Stimulated activated CD4-positive, alpha-beta T cell treated with anti-CD3 and anti-CD28 coated beads, TNF-alpha, amount 100 ng/mL, for 48 hours (primary cell): ENCODE measurements at regions not wholly inside any gene's neighbourhood (a gene's known extent, or its start where the extent isn't known, plus 50 kb on each side); places are given as distances from the start of the nearest gene placed in this dataset.
A peak's percentile ranks its signal among the peaks of the same experiment; 100 is the strongest.

Experiments
- DNase-seq, 3 donors: peaks; one replicate each; pipeline ENCODE4 v3.0.0-alpha.2; 2020; ENCODE audit warnings: low read depth in 3 of 3

- no peak for DNase-seq
Observed at GRCh38 chr2:64317707-64318475, 136.1 kb upstream of the LGALSL start.

GRCh38 chr2:64318476-64318748 is 135.6 kb upstream of the LGALSL start:
- no peak for DNase-seq

DNA sequence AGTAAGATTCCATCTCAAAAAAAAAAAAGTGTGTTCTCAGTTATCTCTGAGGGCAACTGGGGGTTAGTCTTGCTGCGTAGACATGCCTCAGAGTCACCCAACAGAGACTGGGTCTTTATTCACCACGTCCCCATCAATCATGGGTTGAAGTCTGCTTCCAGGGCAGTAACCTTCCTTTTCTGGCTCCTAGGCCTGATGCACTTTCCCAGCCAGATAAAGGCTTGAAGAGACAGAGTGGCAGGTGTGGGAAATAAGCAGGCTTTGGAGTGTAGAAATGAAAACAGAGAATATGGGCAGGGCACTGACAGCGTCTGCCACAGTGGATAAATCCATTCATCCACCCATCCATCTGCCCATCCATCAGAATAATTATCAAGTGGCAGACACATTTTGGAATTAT is 134.1 kb upstream of the LGALSL start:
- DNase-seq = no peak

DNA sequence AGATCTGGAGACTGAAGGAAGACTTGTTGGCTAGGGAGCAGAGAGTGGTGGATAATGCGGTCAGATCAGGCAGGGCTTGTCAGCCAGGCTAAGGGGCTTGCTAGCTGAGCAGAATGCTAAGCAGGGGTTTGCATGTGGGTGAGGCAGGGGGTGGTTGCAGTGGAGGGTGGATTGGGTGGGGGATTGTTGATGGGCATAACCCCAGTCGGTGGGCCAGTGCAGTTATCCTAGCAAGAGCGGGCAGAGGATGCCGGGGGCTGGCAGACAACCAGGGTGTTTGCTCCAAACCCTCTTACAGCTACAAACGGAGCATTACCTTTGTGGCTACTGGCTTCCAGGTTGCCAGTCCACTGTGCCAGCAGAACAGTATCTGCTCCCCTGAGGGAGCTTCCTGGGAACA is 131.5 kb upstream of the LGALSL start:
- no peak for DNase-seq

GRCh38 chr2:64323197-64323596 is 130.8 kb upstream of the LGALSL start:
- no peak for DNase-seq

GRCh38 chr2:64324746-64325410 is 129.1 kb upstream of the LGALSL start:
- DNase-seq = no peak

DNA sequence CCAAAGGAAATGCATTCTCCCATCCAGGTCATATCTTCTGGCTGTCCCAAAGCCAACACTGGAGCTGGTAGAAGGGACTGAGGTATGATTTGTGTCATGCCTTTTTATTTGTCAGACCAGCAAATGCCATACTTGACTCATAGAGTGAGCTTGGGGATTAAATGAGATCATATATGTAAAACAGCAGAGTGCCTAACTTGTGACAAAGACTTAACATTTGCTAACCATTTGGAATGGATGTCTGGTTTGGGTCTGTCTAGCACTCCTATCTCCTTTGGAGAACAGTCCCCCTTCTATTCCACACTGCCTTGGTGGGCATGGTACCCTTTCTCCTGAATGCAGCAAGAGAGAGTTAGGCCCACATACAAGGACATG is 128.5 kb upstream of the LGALSL start:
- DNase-seq = no peak

GRCh38 chr2:64325852-64326577 is 127.9 kb upstream of the LGALSL start:
- DNase-seq = peak; percentile 32 to 54 (median 43)

- DNase-seq = no peak
Observed at GRCh38 chr2:64326578-64327050, 127.3 kb upstream of the LGALSL start.

GRCh38 chr2:64327129-64327509 is 126.8 kb upstream of the LGALSL start:
- DNase-seq = no peak

GRCh38 chr2:64327510-64328414 is 126.2 kb upstream of the LGALSL start:
- peak in 1 of 3 donors; percentile 41 for DNase-seq

DNA sequence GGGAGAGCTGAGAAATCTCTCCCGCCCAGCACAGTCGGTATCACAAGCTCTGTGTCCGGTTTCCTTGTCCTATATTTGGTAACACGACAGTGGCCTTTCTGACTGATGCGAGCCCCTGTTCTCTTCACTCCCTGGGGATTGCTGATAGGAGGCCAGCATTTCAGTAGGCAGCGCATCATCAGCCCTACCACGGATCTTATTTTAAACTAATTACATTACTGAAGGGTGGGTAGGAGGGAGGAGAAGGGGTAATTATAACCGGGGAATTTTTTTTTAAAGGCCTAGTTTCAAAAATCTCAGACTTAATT is 125.6 kb upstream of the LGALSL start:
- no peak for DNase-seq

DNA sequence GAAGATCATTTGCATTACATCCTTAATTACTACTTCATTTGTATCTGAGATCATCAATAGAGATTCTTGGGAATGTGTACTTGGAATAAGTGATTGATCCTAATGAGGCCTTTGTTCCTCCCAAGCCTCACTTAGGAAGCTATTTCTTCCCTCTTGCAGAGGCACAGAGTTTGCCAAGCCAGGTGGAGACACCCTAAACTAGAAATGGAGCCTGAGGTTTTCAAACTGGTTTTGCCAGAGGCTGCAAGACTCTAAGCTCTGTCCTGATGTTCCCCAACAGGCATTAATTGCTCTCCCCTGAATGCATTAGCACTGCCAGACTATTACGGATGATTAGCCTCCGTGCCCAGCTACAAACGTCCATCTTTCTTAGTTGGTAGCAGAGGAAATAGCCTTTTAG is 125.2 kb upstream of the LGALSL start:
- no peak for DNase-seq

GRCh38 chr2:64329848-64330247 is 124.1 kb upstream of the LGALSL start:
- no peak for DNase-seq

DNA sequence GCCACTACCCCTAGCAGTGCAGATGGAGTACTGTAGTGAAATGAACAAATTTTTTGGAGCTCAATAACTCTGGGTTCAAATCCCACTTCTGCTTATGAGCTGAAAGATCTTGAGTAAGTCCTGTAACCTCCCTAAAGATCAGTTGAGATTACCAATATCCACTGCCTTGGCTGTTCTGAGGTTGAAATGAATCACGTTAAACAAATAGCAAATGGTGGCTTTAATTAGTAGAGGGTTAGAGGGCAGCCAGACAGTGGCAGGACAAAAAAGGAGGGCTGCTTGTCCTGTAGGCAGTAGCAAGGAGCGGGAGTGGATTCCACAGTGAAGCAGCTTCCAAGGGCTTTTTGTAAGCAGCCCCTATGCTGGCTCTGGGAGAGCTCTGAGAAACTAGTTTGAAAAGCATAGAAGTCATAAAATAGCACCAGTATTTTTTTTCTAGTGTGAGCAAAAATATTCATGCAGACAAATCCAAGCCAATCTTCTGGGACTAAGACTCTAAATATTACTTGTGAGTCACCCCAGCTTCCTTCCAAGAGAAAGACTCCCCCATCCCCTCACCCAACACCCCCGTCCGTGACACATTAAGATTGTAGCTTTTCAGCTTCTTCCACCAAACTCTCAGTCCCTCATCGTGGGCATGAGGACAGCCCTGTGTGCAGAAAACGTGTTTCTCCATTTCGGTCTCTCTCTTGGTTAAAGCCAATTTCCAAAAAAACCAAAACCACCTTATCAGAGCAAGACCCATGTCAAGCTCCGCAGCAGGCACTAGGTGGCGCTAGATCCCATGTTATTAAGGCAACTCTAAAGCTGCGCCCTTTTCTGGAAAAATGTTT is 123.5 kb upstream of the LGALSL start:
- DNase-seq = peak; percentile 46 to 82 (median 72)

DNA sequence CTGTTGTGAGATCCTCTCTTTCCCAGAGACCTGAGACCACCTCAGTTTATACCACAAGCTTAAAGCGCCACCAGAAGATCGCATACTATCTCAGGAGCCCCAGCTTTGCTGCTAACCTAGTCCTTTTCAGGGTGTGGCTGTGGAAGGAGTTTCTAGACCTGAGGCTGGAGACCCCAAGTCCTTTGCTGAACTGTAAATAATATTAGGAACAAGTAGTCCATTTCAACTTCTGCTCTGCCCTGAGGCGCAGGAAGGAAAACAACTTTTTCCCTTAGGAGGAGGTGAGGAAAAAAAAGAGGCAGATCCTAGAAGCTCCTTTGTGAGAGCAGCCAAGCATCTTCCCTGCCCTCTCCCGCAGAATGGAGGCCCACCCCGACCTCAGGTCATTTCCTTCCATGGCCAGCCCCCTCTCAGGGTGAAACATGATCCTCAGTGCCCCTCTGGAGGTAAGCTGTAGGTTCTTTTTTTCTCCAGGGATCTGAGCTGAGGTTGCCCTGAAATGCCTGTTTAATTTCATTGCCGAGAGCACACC is 122.8 kb upstream of the LGALSL start:
- DNase-seq = no peak

DNA sequence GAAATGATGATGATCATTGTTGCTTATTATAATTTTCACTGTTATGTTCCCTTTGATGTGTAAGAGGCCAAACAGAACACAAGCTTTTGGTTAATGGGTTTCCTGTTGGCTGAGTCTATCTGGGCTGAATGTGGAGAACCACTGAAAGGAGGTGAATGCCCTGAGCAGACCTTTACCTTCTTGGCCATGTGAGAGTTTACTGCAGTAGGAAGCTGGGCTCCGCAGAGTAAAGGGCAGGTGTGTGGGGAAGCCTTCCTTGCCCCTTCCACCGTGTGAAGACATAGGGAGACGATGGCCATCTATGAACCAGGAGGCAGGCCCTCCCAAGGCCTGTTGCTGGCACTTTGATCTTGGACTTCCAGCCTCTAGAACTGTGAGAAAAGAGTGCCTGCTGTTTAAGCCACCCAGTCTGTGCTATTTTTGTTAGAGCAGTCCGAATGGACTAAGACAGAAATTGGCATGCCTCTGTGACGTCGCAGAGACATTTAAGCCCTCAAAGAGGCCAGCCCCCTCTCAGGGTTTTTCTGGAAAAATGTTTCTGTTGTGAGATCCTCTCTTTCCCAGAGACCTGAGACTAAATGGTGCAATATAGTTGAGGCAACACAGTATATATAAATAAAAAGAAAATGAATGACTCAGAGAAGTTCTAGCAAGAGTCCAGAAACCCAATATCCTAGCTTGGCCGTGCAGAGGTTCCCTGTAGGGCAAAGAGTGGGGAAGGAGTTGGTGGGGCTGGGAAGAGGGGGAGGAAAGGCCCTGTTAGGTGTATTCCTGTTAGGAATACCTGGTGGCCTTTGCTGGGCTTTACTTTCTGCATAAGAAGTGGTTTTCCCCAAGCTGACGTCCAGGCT is 121.9 kb upstream of the LGALSL start:
- DNase-seq = no peak

GRCh38 chr2:64336171-64336570 is 117.8 kb upstream of the LGALSL start:
- DNase-seq = no peak

DNA sequence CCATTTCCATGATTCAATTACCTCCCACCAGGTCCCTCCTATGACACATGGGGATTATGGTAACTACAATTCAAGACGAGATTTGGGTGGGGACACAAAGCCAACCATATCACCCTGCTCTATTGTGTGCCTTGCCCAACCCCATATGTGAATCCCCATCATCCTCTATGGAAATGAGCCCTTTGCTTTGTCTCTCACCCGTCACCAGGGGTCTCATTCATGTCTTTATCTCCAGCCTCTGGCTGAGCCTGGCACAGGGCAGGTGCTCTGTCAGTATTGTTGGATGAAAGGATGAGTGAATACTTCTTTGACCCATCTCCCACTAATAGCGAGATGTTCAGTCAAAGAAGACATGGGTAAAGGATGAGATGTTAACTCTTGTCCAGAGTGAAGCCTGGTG is 116.6 kb upstream of the LGALSL start:
- no peak for DNase-seq

DNA sequence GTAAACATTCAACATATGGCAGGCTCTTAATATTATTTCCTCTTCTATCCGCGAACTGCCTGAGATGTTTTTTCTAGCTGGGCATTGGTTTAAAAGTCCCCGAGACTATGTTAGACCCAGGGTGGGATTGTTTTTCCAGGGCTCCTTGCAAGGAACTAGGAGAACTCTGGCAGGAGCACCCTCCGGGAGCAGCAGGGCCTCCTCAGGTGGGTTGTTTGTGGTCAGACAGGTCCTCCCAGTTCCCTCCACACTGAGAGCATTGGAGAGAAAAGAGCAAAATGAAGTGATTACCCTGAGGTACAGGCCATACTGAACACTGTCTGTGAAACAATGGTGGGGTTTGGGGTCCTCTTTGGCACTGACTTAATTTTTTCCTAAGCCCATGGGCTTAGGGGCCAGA is 115.9 kb upstream of the LGALSL start:
- no peak for DNase-seq
